ENCODE measurements at regions not wholly inside any gene's neighbourhood (a gene's known extent, or its start where the extent isn't known, plus 50 kb on each side); places are given as distances from the start of the nearest gene placed in this dataset.

- TF ChIP-seq POLR2A (IDR thresholded peaks at IDR 0.05; ENCODE audit: low read depth), result no peak
- peak in 1 of 2 donors; percentile 8 for TF ChIP-seq POLR2AphosphoS5 (IDR thresholded peaks at IDR 0.05)
- TF ChIP-seq EP300 (IDR thresholded peaks at IDR 0.05), result no peak
Observed at GRCh38 chr20:50270569-50270968, 79.9 kb downstream of the CEBPB start.

Data from esophagus muscularis mucosa (tissue), 3 donors.